ENCODE measurements at regions not wholly inside any gene's neighbourhood (a gene's known extent, or its start where the extent isn't known, plus 50 kb on each side); places are given as distances from the start of the nearest gene placed in this dataset.
"Not testable (repeated sequence)": the region's sequence is repeated elsewhere in the genome, so short reads cannot be mapped to it uniquely, and the experiment has no call there.

DNA sequence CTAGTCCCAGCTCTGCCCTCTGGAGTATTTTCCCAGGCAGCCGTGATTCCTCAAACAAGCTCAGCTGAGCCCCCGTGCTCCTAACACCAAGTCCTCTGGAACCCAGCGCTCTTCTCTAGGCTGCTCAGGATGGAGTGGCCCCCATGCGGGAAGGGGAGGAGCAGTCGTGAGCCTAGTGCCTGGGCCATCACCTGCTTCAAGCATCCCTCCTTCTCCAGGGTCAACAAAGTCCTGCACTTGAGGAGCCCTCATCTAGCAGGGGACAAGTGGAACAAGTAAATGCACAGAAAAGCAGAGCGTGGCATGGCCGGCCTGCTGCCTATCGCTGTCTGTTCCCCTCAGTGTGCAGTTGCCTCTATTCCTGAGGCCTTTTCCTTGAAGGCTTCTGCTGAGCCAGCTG lies 168.6 kb downstream of the INHBB start:
- no peak for DNase-seq (ENCODE audit: low spot score in 2 of 2)
- Histone ChIP-seq H3K9me3 (no peaks in the 10 kb centered on the region), H3K27me3 (no peaks in the 10 kb centered on the region), H3K27ac (no peak overlapping the region), H3K4me3 (no peak overlapping the region), H3K36me3 (no peaks in the 10 kb centered on the region), H3K4me1 (no peaks in the 10 kb centered on the region)
- TF ChIP-seq CTCF (IDR thresholded peaks at IDR 0.05) = no peak
- intact Hi-C loops (cut with DNase I) = loop anchor here (5.0 kb wide), 1 partner anchor 158 kb away; no protein-coding TSS in a partner anchor

DNA sequence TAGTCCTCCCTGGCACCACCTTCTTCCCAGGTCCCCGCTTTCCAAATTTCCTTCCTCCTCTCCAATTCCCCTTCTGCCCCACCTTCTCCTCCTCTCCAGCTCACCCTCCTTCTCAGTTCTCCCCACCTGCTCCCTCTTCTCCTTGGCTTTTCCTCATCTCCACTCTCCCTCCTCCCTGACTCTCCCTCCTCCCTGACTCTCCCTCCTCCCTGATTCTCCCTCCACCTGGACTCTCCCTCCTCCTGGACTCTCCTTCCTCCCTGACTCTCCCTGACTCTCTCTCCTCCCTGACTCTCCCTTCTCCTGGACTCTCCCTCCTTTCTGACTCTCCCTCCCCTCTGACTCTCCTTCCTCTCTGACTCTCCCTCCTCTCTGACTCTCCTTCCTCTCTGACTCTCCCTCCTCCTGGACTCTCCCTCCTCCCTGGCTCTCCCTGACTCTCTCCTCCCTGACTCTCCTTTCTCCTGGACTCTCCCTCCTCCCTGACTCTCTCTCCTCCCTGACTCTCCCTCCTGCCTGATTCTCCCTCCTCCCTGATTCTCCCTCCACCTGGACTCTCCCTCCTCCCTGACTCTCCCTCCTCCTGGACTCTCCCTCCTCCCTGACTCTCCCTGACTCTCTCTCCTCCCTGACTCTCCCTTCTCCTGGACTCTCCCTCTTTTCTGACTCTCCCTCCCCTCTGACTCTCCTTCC lies 169.3 kb downstream of the INHBB start:
- DNase-seq (ENCODE audit: low spot score in 2 of 2); H3K4me3 ChIP-seq; intact Hi-C loops (cut with DNase I); H3K9me3 ChIP-seq; H3K27me3 ChIP-seq; H3K27ac ChIP-seq; H3K4me1 ChIP-seq; H3K36me3 ChIP-seq: not testable (repeated sequence)

- no peak for DNase-seq (ENCODE audit: low spot score in 2 of 2)
- no peak for TF ChIP-seq CTCF (IDR thresholded peaks at IDR 0.05)
- intact Hi-C loops (cut with DNase I) = no loop called here
- no peak overlapping the region for H3K27ac ChIP-seq
- H3K9me3 ChIP-seq = no peaks in the 10 kb centered on the region
- no peaks in the 10 kb centered on the region for H3K36me3 ChIP-seq
- no peaks in the 10 kb centered on the region for H3K27me3 ChIP-seq
- H3K4me1 ChIP-seq = no peaks in the 10 kb centered on the region
- no peak overlapping the region for H3K4me3 ChIP-seq
Measured at GRCh38 chr2:120515759-120516678, 170.1 kb downstream of the INHBB start.

DNA sequence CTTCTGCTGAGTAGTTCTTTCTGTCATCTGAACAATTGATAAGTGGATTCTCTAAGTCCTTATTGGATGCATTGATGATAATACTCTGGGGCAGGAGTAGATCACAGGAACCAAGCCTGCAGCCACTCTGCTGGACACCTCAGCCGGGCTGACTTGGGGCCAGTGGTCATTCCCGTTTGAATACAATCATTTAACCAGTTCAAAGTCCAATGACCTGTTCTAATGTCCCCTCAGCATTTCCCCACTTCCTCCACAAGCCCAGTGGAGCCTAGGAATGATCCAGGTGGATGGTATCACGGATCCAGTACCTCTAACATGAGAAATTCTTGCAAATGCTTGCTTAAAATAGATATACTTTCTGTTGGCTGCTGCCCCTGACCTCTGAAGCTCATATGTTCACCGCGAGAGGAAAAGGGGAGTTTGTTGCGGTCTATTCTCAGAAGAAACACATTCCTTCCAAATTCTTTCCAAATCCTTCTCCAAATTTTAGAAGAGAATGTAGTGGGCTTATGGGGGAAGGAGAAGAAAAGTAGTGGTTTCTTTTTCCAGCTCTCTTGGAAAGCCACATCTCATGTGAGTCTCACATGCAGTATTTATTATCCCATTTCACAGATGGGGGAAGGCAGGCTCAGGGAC lies 170.9 kb downstream of the INHBB start:
- H3K27ac ChIP-seq = no peak overlapping the region
- H3K27me3 ChIP-seq = no peaks in the 10 kb centered on the region
- intact Hi-C loops (cut with DNase I) = no loop called here
- H3K4me1 ChIP-seq = no peaks in the 10 kb centered on the region
- H3K4me3 ChIP-seq = no peak overlapping the region
- no peaks in the 10 kb centered on the region for H3K36me3 ChIP-seq
- no peaks in the 10 kb centered on the region for H3K9me3 ChIP-seq
- no peak for TF ChIP-seq CTCF (IDR thresholded peaks at IDR 0.05)
- no peak for DNase-seq (ENCODE audit: low spot score in 2 of 2)

GRCh38 chr2:120517751-120518469 lies 172.0 kb downstream of the INHBB start:
- DNase-seq (ENCODE audit: low spot score in 2 of 2) = no peak
- Histone ChIP-seq H3K4me3 (no peak overlapping the region), H3K9me3 (no peaks in the 10 kb centered on the region), H3K4me1 (no peaks in the 10 kb centered on the region), H3K36me3 (no peaks in the 10 kb centered on the region), H3K27ac (no peak overlapping the region), H3K27me3 (no peaks in the 10 kb centered on the region)
- intact Hi-C loops (cut with DNase I) = no loop called here
- TF ChIP-seq CTCF (IDR thresholded peaks at IDR 0.05) = no peak

Measured in ascending aorta (tissue), 2 donors.